ENCODE measurements at regions not wholly inside any gene's neighbourhood (a gene's known extent, or its start where the extent isn't known, plus 50 kb on each side); places are given as distances from the start of the nearest gene placed in this dataset.

- ChIA-PET CTCF (no interaction called here), POLR2A (no interaction called here)
- Histone ChIP-seq H3K4me1 (ENCODE audit: control insufficient read depth, insufficient read depth, low read length) (no peaks in the 10 kb centered on the region), H3K4me3 (ENCODE audit: low read depth in 2 of 2, low read length in 2 of 2) (no peak overlapping the region), H3K9me3 (ENCODE audit: control insufficient read depth, insufficient read depth, low read depth, low read length) (no peaks in the 10 kb centered on the region), H3K36me3 (ENCODE audit: control insufficient read depth, insufficient read depth, low read length) (no peaks in the 10 kb centered on the region), H3K27ac (ENCODE audit: low read length) (no peak overlapping the region), H3K27me3 (ENCODE audit: control insufficient read depth, insufficient read depth, low read length) (no peaks in the 10 kb centered on the region)
- in situ Hi-C loops (cut with HindIII; ENCODE audit: low pct_unique_long_range_greater_than_20kb, low sequenced_read_pairs): no loop called here
- intact Hi-C loops (cut with micrococcal nuclease; ENCODE audit: unreplicated experiment): no loop called here
- TF ChIP-seq CTCF (IDR thresholded peaks at IDR 0.05) (no peak), REST (IDR thresholded peaks at IDR 0.05; ENCODE audit: insufficient read depth in 1 of 2, low read depth in 2 of 2, low read length in 1 of 2) (no peak), POLR2AphosphoS5 (IDR thresholded peaks at IDR 0.05; ENCODE audit: low read depth, low read length) (no peak), SIN3A (IDR thresholded peaks at IDR 0.05; ENCODE audit: borderline replicate concordance, insufficient read depth, low read depth, low read length) (no peak), TCF7L2 (IDR thresholded peaks at IDR 0.05; ENCODE audit: low read depth, low read length) (no peak)
- DNase-seq (ENCODE audit: low read depth, low spot score) (no peak), ATAC-seq (no peak)
- BruUV-seq (replicated peaks): no TSS peak
Observed at GRCh38 chr4:81625422-81626417, 154.0 kb upstream of the RASGEF1B start.

DNA sequence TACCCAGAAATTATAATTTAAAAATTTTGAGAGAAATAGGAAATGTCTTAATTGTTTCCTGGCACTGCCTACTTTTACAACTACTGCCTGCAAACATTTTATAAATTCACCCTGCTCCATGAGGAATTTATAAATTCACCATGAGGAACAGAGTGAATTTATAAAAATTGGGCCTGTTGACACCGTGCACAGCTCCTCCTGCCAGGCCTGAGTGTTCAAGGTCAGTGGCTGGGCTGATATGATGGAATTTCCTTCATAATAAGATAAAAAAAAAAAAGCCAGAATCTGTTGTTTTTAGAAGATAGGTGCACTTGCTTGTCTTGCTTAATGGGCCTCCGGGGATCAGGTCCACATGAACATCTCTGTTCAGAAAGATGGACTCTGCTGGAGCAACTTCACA lies 151.7 kb upstream of the RASGEF1B start:
- CTCF ChIA-PET: no interaction called here
- in situ Hi-C loops (cut with HindIII; ENCODE audit: low pct_unique_long_range_greater_than_20kb, low sequenced_read_pairs): no loop called here
- intact Hi-C loops (cut with micrococcal nuclease; ENCODE audit: unreplicated experiment): no loop called here
- DNase-seq (ENCODE audit: low read depth, low spot score): no peak
- no peaks in the 10 kb centered on the region for H3K9me3 ChIP-seq (ENCODE audit: control insufficient read depth, insufficient read depth, low read depth, low read length)
- H3K36me3 ChIP-seq (ENCODE audit: control insufficient read depth, insufficient read depth, low read length): no peaks in the 10 kb centered on the region
- H3K27me3 ChIP-seq (ENCODE audit: control insufficient read depth, insufficient read depth, low read length): no peaks in the 10 kb centered on the region
- H3K4me1 ChIP-seq (ENCODE audit: control insufficient read depth, insufficient read depth, low read length): no peaks in the 10 kb centered on the region
- BruUV-seq (replicated peaks): no TSS peak
- no peak overlapping the region for H3K4me3 ChIP-seq (ENCODE audit: low read depth in 2 of 2, low read length in 2 of 2)
- ATAC-seq: no peak
- POLR2A ChIA-PET: interaction anchor here (0.7 kb wide), 1 partner anchor 311 kb away, joined by 5 read pairs; no protein-coding TSS in a partner anchor
- H3K27ac ChIP-seq (ENCODE audit: low read length): no peak overlapping the region
- TF ChIP-seq POLR2AphosphoS5 (IDR thresholded peaks at IDR 0.05; ENCODE audit: low read depth, low read length): no peak
- TF ChIP-seq SIN3A (IDR thresholded peaks at IDR 0.05; ENCODE audit: borderline replicate concordance, insufficient read depth, low read depth, low read length): no peak
- TF ChIP-seq TCF7L2 (IDR thresholded peaks at IDR 0.05; ENCODE audit: low read depth, low read length): no peak
- no peak for TF ChIP-seq CTCF (IDR thresholded peaks at IDR 0.05)
- no peak for TF ChIP-seq REST (IDR thresholded peaks at IDR 0.05; ENCODE audit: insufficient read depth in 1 of 2, low read depth in 2 of 2, low read length in 1 of 2)

Data from Panc1 (cell line).